Type B pancreatic cell (in vitro differentiated cells): ENCODE measurements at regions not wholly inside any gene's neighbourhood (a gene's known extent, or its start where the extent isn't known, plus 50 kb on each side); places are given as distances from the start of the nearest gene placed in this dataset.
"Not testable (repeated sequence)": the region's sequence is repeated elsewhere in the genome, so short reads cannot be mapped to it uniquely, and the experiment has no call there.

Experiments
- DNase-seq: peaks from one replicate; pipeline ENCODE4 v3.0.0; 2021; ENCODE audit warnings: mixed read lengths; ENCODE audit not compliant: unreplicated experiment; ENCODE audit errors: extremely low spot score
- H3K27ac Mint-ChIP-seq: 2 replicates; pipeline ENCODE4 v1.8.0; 2021; ENCODE audit warnings: mild to moderate bottlenecking, mixed read lengths
- H3K27me3 Mint-ChIP-seq: 2 replicates; pipeline ENCODE4 v1.8.0; 2021; ENCODE audit warnings: mixed read lengths
- H3K36me3 Mint-ChIP-seq: 2 replicates; pipeline ENCODE4 v1.8.0; 2021; ENCODE audit warnings: mixed read lengths
- H3K4me1 Mint-ChIP-seq: one replicate; pipeline ENCODE4 v1.8.0; 2021; ENCODE audit warnings: mixed read lengths; ENCODE audit not compliant: unreplicated experiment
- H3K4me3 Mint-ChIP-seq: 2 replicates; pipeline ENCODE4 v1.8.0; 2021; ENCODE audit warnings: mild to moderate bottlenecking, mixed read lengths
- H3K9me3 Mint-ChIP-seq: 2 replicates; pipeline ENCODE4 v1.8.0; 2021; ENCODE audit warnings: mixed read lengths
- TF ChIP-seq, protein P1 (sequence below): fragments of 200-600 bp; sonication (generic); conservative IDR thresholded peaks from 2 replicates; pipeline ENCODE4 v1.5.0; 2021; ENCODE audit warnings: antibody characterized with exemption, mild to moderate bottlenecking

DNA sequence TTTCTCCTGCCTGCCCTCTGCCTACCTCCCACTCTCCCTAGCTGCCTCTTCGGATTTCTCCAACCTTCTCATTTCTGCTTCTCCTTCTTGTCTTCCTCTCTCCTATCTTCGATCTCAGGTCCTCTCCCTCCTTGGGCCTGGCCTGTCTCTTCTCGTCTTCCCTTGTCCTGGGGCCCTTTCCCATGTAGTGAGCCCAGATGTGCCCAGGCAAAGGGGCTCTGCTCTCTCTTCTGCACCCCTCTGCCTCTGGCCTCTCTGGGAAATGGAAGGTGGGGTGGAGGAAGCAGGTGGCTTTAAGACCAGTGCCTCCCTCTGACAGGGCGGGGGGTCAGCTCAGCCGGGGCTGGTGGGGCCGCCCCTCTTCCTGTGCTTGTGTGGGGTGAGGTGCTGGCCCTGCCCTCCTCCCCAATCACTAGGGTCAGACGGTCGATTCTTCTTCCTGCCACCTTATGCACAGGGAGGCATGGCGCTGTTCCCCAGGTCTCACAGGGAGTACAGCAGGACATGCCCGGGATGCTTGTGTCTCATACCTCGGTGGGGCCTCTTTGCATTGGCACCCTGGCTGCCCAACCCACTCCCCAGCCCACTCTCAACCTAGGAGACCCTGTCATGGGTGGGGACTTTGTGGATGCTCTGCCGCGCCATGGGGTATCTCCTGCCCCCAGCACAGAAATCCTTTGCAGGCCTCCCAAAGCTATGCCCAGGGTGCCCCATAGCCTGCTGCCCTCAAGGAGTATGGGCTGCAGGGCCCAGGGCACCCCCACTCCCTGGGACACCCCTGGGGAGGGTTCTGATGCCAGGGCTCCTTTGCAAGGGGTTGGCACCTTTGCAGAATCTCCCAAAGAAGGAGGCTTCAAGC lies 213.8 kb upstream of the HAAO start:
- TF ChIP-seq, protein P1, sequence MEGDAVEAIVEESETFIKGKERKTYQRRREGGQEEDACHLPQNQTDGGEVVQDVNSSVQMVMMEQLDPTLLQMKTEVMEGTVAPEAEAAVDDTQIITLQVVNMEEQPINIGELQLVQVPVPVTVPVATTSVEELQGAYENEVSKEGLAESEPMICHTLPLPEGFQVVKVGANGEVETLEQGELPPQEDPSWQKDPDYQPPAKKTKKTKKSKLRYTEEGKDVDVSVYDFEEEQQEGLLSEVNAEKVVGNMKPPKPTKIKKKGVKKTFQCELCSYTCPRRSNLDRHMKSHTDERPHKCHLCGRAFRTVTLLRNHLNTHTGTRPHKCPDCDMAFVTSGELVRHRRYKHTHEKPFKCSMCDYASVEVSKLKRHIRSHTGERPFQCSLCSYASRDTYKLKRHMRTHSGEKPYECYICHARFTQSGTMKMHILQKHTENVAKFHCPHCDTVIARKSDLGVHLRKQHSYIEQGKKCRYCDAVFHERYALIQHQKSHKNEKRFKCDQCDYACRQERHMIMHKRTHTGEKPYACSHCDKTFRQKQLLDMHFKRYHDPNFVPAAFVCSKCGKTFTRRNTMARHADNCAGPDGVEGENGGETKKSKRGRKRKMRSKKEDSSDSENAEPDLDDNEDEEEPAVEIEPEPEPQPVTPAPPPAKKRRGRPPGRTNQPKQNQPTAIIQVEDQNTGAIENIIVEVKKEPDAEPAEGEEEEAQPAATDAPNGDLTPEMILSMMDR: no peak
- Mint-ChIP-seq H3K27ac (peak overlapping the region; percentile 60), H3K4me1 (peaks cover 44% of the 10 kb centered on the region), H3K4me3 (no peak overlapping the region), H3K27me3 (no peaks in the 10 kb centered on the region), H3K36me3 (peaks cover 8% of the 10 kb centered on the region), H3K9me3 (peaks cover 18% of the 10 kb centered on the region)
- no peak for DNase-seq

DNA sequence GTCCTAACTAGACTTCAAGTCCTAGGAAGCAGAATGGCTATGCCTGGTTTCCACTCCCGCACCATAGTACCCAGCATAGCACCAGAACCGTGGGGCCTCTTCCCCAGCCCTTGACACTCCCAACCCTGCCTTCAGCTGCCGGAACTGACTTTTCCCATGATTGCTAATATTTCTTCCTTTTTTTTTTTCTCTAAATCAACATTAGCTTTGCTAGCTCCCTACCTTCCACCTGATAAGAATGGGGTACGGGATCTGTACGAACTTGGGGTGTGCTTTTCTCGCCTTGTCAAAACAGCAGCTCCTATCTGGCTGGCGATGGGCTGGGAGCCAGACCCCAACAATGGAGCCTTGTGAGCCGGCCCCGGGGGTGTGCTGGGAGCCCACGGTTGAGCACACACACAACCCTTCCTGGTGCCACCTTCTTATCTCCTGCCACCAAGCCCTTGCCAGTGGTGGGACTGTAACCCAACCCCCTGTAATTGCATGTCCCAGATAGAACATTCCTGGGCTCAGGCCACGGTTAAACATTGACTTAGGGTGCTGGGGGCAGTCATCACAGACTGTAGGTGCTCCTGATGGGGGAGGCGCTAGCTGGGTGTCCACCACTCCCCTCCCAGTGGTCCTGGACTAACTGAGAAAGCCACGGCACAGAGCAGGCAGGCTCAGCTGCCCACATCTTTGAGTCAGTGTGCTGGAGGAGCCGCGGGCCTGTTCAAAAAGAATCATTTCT lies 213.0 kb upstream of the HAAO start:
- no peaks in the 10 kb centered on the region for H3K27me3 Mint-ChIP-seq
- H3K27ac Mint-ChIP-seq: peak overlapping the region; percentile 60
- peaks cover 39% of the 10 kb centered on the region for H3K4me1 Mint-ChIP-seq
- peaks cover 8% of the 10 kb centered on the region for H3K36me3 Mint-ChIP-seq
- H3K9me3 Mint-ChIP-seq: peaks cover 15% of the 10 kb centered on the region
- no peak for DNase-seq
- TF ChIP-seq, protein P1: no peak
- peak overlapping the region; percentile 52 for H3K4me3 Mint-ChIP-seq

DNA sequence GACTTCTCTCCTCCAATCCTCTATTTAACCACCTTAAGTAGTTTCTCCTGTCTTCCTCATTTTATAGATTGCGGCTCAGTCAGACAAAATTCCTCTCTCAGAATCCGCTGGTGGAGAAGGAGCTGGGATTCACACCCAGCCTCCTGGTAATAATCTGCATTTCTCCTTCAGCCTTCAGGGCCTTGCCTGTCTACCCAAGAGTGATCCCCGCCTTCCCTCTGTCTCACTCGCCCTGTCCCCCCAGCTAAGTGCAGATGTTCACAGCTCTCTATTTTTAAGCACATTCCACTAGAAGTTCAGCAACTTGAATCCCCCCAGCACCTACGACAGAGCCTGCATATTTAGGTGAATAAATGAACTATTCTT lies 212.5 kb upstream of the HAAO start:
- Mint-ChIP-seq H3K4me1 (peaks cover 35% of the 10 kb centered on the region), H3K27ac (peak overlapping the region; percentile 60), H3K27me3 (no peaks in the 10 kb centered on the region), H3K36me3 (peaks cover 4% of the 10 kb centered on the region), H3K9me3 (peaks cover 11% of the 10 kb centered on the region), H3K4me3 (peak overlapping the region; percentile 52)
- DNase-seq: no peak
- TF ChIP-seq, protein P1: no peak

DNA sequence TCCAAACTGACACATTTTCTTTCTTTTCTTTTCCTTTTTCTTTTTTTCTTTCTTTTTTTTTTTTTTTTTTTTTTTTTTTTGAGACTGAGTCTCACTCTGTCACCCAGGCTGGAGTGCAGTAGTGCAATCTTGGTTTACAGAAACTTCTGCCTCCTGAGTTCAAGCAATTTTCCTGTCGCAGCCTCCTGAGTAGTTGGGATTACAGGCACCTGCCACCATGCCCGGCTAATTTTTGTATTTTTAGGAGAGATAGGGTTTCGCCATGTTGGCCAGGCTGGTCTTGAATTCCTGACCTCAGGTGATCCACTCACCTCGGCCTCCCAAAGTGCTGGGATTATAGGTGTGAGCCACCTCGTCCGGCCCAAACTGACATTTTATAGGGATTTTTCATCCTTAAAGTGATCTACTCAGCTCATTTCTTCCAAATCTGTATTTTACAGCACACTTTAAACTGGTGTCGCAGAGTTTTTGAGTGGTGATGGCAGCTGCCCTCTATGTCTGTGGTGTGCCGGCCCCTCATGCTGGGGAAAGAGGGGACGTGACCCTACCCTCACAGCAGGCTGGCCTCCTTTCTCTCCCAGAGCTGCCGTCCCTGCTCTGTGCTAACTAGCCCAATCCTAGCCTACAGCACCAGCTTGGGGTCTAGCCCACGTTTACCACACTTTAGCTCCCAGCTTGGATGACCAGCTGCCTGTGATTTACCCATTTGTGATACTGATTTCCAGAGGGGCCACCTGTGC lies 211.9 kb upstream of the HAAO start:
- Mint-ChIP-seq H3K27ac (peak overlapping the region; percentile 60), H3K9me3 (peaks cover 11% of the 10 kb centered on the region), H3K4me1 (peaks cover 40% of the 10 kb centered on the region)
- not testable (repeated sequence) for H3K36me3 Mint-ChIP-seq, H3K27me3 Mint-ChIP-seq, DNase-seq, H3K4me3 Mint-ChIP-seq

DNA sequence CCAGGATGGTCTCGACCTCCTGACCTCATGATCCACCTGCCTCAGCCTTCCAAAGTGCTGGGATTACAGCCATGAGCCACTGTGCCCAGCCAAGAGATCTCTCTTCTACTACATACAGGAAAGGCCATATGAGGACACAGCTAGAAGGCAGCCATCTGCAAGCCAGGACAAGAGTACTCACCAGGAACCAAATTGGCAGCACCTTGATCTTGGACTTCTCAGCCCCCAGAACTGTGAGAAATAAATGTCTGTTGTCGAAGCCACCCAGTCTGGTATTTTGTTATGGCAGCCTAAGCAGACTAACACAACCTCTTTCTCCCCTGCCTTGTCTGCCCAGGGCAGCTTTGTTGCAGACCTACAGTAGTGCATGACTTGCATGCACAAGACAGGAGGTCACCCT lies 211.3 kb upstream of the HAAO start:
- peaks cover 40% of the 10 kb centered on the region for H3K4me1 Mint-ChIP-seq
- peaks cover 4% of the 10 kb centered on the region for H3K36me3 Mint-ChIP-seq
- H3K27ac Mint-ChIP-seq: no peak overlapping the region
- DNase-seq: no peak
- no peak overlapping the region for H3K4me3 Mint-ChIP-seq
- H3K9me3 Mint-ChIP-seq: peaks cover 9% of the 10 kb centered on the region
- H3K27me3 Mint-ChIP-seq: no peaks in the 10 kb centered on the region
- TF ChIP-seq, protein P1: no peak
